ENCODE measurements at regions not wholly inside any gene's neighbourhood (a gene's known extent, or its start where the extent isn't known, plus 50 kb on each side); places are given as distances from the start of the nearest gene placed in this dataset.

GRCh38 chr14:51180577-51180976 lies 59.5 kb upstream of the TMX1 start:
- intact Hi-C loops (cut with DNase I; ENCODE audit: low total_unique reads): no loop called here
- H3K4me1 ChIP-seq: peaks cover 6% of the 10 kb centered on the region
- no peak overlapping the region for H3K27ac ChIP-seq
- TF ChIP-seq, protein P1, sequence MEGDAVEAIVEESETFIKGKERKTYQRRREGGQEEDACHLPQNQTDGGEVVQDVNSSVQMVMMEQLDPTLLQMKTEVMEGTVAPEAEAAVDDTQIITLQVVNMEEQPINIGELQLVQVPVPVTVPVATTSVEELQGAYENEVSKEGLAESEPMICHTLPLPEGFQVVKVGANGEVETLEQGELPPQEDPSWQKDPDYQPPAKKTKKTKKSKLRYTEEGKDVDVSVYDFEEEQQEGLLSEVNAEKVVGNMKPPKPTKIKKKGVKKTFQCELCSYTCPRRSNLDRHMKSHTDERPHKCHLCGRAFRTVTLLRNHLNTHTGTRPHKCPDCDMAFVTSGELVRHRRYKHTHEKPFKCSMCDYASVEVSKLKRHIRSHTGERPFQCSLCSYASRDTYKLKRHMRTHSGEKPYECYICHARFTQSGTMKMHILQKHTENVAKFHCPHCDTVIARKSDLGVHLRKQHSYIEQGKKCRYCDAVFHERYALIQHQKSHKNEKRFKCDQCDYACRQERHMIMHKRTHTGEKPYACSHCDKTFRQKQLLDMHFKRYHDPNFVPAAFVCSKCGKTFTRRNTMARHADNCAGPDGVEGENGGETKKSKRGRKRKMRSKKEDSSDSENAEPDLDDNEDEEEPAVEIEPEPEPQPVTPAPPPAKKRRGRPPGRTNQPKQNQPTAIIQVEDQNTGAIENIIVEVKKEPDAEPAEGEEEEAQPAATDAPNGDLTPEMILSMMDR (IDR thresholded peaks at IDR 0.05): no peak
- TF ChIP-seq POLR2A (IDR thresholded peaks at IDR 0.05): no peak
- H3K4me3 ChIP-seq: no peak overlapping the region
- WGBS, 2 donors: 80 to 89% methylated on average over 8 to 9 of the region's 9 CpGs
- H3K9me3 ChIP-seq: no peaks in the 10 kb centered on the region
- H3K36me3 ChIP-seq (ENCODE audit: low read depth, missing control alignments): no peaks in the 10 kb centered on the region
- H3K27me3 ChIP-seq: no peaks in the 10 kb centered on the region
- no peak for DNase-seq

DNA sequence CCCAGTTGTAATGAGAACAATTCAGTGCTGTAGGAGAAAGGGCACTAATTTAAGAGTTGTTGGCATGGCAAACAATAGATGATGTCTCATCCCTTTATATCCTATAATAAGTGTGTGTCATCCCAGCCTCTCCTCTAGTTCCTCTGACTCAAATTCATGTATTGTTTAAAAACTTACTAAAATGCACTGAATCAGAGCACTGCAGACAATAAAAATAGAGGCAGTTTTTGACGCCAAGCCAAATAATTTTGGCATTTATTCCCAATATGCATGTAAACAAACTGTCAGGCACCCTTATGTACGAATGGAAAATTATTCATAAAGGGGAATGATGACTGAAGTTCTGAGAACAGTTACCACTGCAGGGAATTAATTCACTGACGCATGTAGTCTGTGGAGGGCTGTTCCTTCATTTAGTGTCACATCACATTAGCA lies 57.9 kb upstream of the TMX1 start:
- no peaks in the 10 kb centered on the region for H3K4me1 ChIP-seq
- 62 to 95% methylated on average over 3 of the region's 3 CpGs for WGBS, 2 donors
- TF ChIP-seq, protein P1 (IDR thresholded peaks at IDR 0.05): no peak
- intact Hi-C loops (cut with DNase I; ENCODE audit: low total_unique reads): no loop called here
- no peak overlapping the region for H3K4me3 ChIP-seq
- no peak overlapping the region for H3K27ac ChIP-seq
- H3K9me3 ChIP-seq: no peaks in the 10 kb centered on the region
- no peaks in the 10 kb centered on the region for H3K27me3 ChIP-seq
- no peaks in the 10 kb centered on the region for H3K36me3 ChIP-seq (ENCODE audit: low read depth, missing control alignments)
- DNase-seq: no peak

DNA sequence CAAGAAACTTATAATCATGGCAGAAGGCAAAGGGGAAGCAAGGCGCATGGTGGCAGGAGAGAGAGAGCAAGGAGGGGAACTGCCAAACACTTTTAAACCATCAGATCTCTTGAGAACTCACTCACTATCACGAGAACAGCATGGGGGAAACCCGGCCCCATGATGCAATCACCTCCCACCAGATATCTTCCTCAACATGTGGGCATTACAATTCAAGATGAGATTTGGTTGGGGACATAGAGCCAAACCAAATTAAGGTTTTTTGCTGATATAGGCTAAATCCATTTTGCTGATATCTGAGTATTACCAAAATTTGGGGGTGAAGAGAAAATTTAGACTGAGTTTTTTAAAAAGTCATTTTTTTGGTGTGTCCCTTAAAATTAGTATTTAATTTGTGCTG lies 54.9 kb upstream of the TMX1 start:
- Histone ChIP-seq H3K4me1 (peaks cover 5% of the 10 kb centered on the region), H3K4me3 (no peak overlapping the region), H3K9me3 (no peaks in the 10 kb centered on the region), H3K27me3 (no peaks in the 10 kb centered on the region), H3K27ac (no peak overlapping the region), H3K36me3 (ENCODE audit: low read depth, missing control alignments) (no peaks in the 10 kb centered on the region)
- no peak for TF ChIP-seq POLR2A (IDR thresholded peaks at IDR 0.05)
- TF ChIP-seq, protein P1 (IDR thresholded peaks at IDR 0.05): no peak
- DNase-seq: no peak
- 87 to 88% methylated on average over 3 of the region's 3 CpGs for WGBS, 2 donors
- intact Hi-C loops (cut with DNase I; ENCODE audit: low total_unique reads): no loop called here

GRCh38 chr14:51185754-51186153 lies 54.3 kb upstream of the TMX1 start:
- H3K27ac ChIP-seq: no peak overlapping the region

More at GRCh38 chr14:51185754-51186153, 54.3 kb upstream of the TMX1 start:
- H3K9me3 ChIP-seq: no peaks in the 10 kb centered on the region
- H3K27me3 ChIP-seq: no peaks in the 10 kb centered on the region
- H3K4me1 ChIP-seq: peaks cover 5% of the 10 kb centered on the region
- H3K4me3 ChIP-seq: no peak overlapping the region
- no peak for DNase-seq
- TF ChIP-seq POLR2A (IDR thresholded peaks at IDR 0.05): no peak
- TF ChIP-seq, protein P1 (IDR thresholded peaks at IDR 0.05): no peak
- intact Hi-C loops (cut with DNase I; ENCODE audit: low total_unique reads): no loop called here
- H3K36me3 ChIP-seq (ENCODE audit: low read depth, missing control alignments): no peaks in the 10 kb centered on the region
- WGBS, 2 donors: 71 to 84% methylated on average over 1 of the region's 1 CpG

Data from testis (tissue), 2 donors.